Gastrocnemius medialis (tissue), 4 donors: ENCODE measurements at regions not wholly inside any gene's neighbourhood (a gene's known extent, or its start where the extent isn't known, plus 50 kb on each side); places are given as distances from the start of the nearest gene placed in this dataset.

Source experiments
- CTCF ChIP-seq, 5 experiments: fragments of 450-650 bp in 3 of 5; fragments of 200-600 bp in 2 of 5; sonication (generic) in 2 of 5; IDR thresholded peaks in 4 of 5; conservative IDR thresholded peaks in 1 of 5; 1 replicate in 4 of 5; 2 replicates in 1 of 5; pipeline ENCODE4 v1.5.1; 2016 to 2019; ENCODE audit warnings: antibody characterized with exemption in 5 of 5, mild to moderate bottlenecking in 3 of 5, moderate library complexity in 3 of 5
- POLR2A ChIP-seq, 2 donors: fragments of 450-650 bp; IDR thresholded peaks; one replicate each; pipeline ENCODE4 v1.6.1; 2017; ENCODE audit warnings: antibody characterized with exemption in 2 of 2, mild to moderate bottlenecking in 2 of 2, moderate library complexity in 2 of 2

DNA sequence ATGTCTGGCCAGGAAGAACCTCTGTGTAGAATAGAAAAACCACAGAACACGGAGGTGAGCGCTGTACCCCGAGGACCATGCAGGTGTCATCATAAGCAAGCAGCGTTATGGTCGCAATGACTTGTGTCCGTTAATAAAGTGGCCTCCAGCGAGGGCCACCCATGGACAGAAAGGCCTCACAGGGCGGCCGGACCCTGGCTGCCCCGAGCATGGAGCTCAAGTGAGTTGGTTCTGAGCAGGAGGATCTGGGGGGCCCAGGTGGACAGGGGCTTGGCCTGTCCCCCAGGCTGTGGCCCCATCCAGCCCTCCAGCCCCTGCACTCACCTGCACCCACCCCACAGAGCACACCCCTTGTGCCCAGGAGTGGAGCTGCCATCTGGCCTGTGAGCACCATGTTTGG, 133.8 kb downstream of the BRD1 start:
- TF ChIP-seq CTCF (IDR thresholded peaks at IDR 0.05 in 4 of 5, conservative IDR thresholded peaks at IDR 0.05 in 1 of 5): no peak
- TF ChIP-seq POLR2A (IDR thresholded peaks at IDR 0.05): no peak
